Stomach (tissue), 4 donors: ENCODE measurements at regions not wholly inside any gene's neighbourhood (a gene's known extent, or its start where the extent isn't known, plus 50 kb on each side); places are given as distances from the start of the nearest gene placed in this dataset.

ENCODE experiments used
- EP300 ChIP-seq: sonication (generic); formaldehyde crosslinking; IDR thresholded peaks from one replicate; pipeline ENCODE4 v1.6.1; 2017; ENCODE audit warnings: antibody characterized with exemption
- POLR2AphosphoS5 ChIP-seq, 3 donors: sonication (generic); formaldehyde crosslinking; IDR thresholded peaks; one replicate each; pipeline ENCODE4 v1.6.1; 2016; ENCODE audit warnings: antibody characterized with exemption in 3 of 3
- TF ChIP-seq, protein P1 (sequence below), 7 experiments: fragments of 450-650 bp in 4 of 7; fragments of 200-600 bp in 3 of 7; sonication (generic) in 3 of 7; IDR thresholded peaks; one replicate each; pipeline ENCODE4 v1.5.1; 2016 to 2019; ENCODE audit warnings: antibody characterized with exemption in 7 of 7, control low read depth in 2 of 7, mild to moderate bottlenecking in 1 of 7

DNA sequence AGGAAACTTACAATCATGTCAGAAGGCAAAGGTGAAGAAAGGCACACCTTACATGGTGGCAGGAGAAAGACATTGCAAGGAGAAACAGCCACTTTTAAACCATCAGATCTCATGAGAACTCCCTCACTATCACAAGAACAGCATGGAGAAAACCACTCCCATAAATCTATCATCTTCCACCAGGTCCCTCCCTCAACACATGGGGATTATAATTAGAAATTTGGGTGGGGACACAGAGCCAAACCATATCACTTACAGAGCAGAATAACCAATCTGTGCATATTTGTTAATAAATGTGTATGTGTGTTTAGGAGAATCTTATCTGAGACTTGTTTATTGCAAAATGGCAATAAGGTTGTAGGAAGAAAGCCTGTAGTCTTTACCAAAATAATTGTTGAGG lies 205.2 kb upstream of the ANO3 start:
- TF ChIP-seq, protein P1, sequence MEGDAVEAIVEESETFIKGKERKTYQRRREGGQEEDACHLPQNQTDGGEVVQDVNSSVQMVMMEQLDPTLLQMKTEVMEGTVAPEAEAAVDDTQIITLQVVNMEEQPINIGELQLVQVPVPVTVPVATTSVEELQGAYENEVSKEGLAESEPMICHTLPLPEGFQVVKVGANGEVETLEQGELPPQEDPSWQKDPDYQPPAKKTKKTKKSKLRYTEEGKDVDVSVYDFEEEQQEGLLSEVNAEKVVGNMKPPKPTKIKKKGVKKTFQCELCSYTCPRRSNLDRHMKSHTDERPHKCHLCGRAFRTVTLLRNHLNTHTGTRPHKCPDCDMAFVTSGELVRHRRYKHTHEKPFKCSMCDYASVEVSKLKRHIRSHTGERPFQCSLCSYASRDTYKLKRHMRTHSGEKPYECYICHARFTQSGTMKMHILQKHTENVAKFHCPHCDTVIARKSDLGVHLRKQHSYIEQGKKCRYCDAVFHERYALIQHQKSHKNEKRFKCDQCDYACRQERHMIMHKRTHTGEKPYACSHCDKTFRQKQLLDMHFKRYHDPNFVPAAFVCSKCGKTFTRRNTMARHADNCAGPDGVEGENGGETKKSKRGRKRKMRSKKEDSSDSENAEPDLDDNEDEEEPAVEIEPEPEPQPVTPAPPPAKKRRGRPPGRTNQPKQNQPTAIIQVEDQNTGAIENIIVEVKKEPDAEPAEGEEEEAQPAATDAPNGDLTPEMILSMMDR (IDR thresholded peaks at IDR 0.05), result no peak
- TF ChIP-seq POLR2AphosphoS5 (IDR thresholded peaks at IDR 0.05), result no peak
- no peak for TF ChIP-seq EP300
